Spleen (tissue), 11 donors: ENCODE measurements at regions not wholly inside any gene's neighbourhood (a gene's known extent, or its start where the extent isn't known, plus 50 kb on each side); places are given as distances from the start of the nearest gene placed in this dataset.

ENCODE experiments used
- DNase-seq: peaks from one replicate; pipeline ENCODE4 v3.0.0-alpha.2; 2020
- H3K27ac ChIP-seq, 8 donors: fragments of 200-600 bp; sonication (generic) in 7 of 8; 1 replicate in 4 of 8; 2 replicates in 4 of 8; pipeline versions ENCODE4 v1.5.0 to v1.8.0; 2016 to 2021; ENCODE audit warnings: inconsistent platforms in 4 of 8, mild to moderate bottlenecking in 4 of 8, moderate library complexity in 1 of 8
- H3K27me3 ChIP-seq, 7 donors: fragments of 200-600 bp; sonication (generic) in 6 of 7; replicated peaks in 1 of 7; 1 replicate in 4 of 7; 2 replicates in 3 of 7; pipeline versions ENCODE4 v1.5.0 to v1.8.0; 2016 to 2021; ENCODE audit warnings: inconsistent platforms in 3 of 7, mild to moderate bottlenecking in 1 of 7
- H3K36me3 ChIP-seq, 6 donors: fragments of 200-600 bp; sonication (generic) in 5 of 6; 1 replicate in 4 of 6; 2 replicates in 2 of 6; pipeline versions ENCODE4 v1.5.0 to v1.8.0; 2016 to 2021; ENCODE audit warnings: inconsistent platforms in 2 of 6
- H3K4me1 ChIP-seq, 6 donors: fragments of 200-600 bp; sonication (generic) in 5 of 6; 1 replicate in 3 of 6; 2 replicates in 3 of 6; pipeline versions ENCODE4 v1.5.0 to v1.8.0; 2016 to 2021; ENCODE audit warnings: inconsistent platforms in 3 of 6
- H3K4me3 ChIP-seq, 8 donors: fragments of 200-600 bp; sonication (generic) in 7 of 8; 1 replicate in 4 of 8; 2 replicates in 4 of 8; pipeline versions ENCODE4 v1.5.0 to v1.8.0; 2016 to 2021; ENCODE audit warnings: inconsistent platforms in 4 of 8, mild to moderate bottlenecking in 4 of 8, moderate library complexity in 2 of 8
- H3K9me3 ChIP-seq, 8 donors: fragments of 200-600 bp; sonication (generic) in 7 of 8; 1 replicate in 4 of 8; 2 replicates in 4 of 8; pipeline versions ENCODE4 v1.5.0 to v1.8.0; 2016 to 2021; ENCODE audit warnings: inconsistent platforms in 4 of 8
- POLR2A ChIP-seq, 3 donors: fragments of 450-650 bp; IDR thresholded peaks; one replicate each; pipeline ENCODE4 v1.5.1; 2017; ENCODE audit warnings: antibody characterized with exemption in 3 of 3, mild to moderate bottlenecking in 1 of 3
- POLR2AphosphoS5 ChIP-seq, 3 donors: sonication (generic); formaldehyde crosslinking; IDR thresholded peaks; one replicate each; pipeline ENCODE4 v1.5.1; 2017; ENCODE audit warnings: antibody characterized with exemption in 3 of 3
- WGBS, 5 donors: extraction: QIAGEN DNeasy Blood & Tissue Kit in 3 of 5; methylation state at CpG; one replicate each; pipeline versions ENCODE4 v1.1.5 to v1.1.7; 2013 to 2018; 5-methylcytosine and 5-hydroxymethylcytosine counted together
- intact Hi-C: fragments of 100-400 bp; cut with DNase I; formaldehyde crosslinking; loops from one replicate; pipeline ENCODE4 v1.15.0; 2023; ENCODE audit warnings: low total_unique reads
- TF ChIP-seq, protein P1 (sequence below), 11 experiments: fragments of 200-600 bp in 7 of 11; fragments of 450-650 bp in 4 of 11; sonication (generic) in 4 of 11; IDR thresholded peaks in 8 of 11; conservative IDR thresholded peaks in 3 of 11; 1 replicate in 7 of 11; 2 replicates in 4 of 11; pipeline versions ENCODE4 v1.4.0 to v1.8.0; 2016 to 2021; ENCODE audit warnings: antibody characterized with exemption in 11 of 11, inconsistent platforms in 4 of 11, mild to moderate bottlenecking in 1 of 11
- donor health status: healthy with polysubstance abuse.
- donor health status: DM: no; HTN: no; CAD: no; lungs with moderate emphysema.
- donor health status: DM: no; HTN: no; CAD: no.
- donor health status: Bipolar disorder and iron deficiency.
- donor health status: healthy.
- donor health status: DM: no; HTN: no; CAD: no.
- donor health status: DM: yes; HTN: yes; CAD: no.

DNA sequence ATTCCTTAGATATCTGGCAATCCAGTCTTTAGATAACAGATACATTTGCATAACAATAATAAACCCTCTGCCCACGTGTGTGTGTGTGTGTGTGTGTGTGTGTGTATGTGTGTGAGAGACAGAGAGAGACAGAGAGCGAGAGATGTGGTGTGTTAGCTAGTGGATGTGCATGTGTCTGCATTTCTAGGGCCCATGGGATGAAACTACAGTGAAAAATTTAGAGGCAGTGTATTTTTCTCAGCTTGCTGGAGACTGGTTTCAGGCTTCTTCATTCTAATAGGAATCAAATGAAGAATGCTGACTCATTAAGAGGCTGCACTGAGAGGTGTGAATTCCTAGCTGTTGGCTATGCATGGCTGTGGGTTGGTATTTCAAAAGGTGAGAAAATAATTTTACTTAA lies 303.2 kb downstream of the LMX1A start:
- WGBS, 5 donors: 60 to 71% (median 64%) methylated on average over 2 of the region's 2 CpGs
- no peaks in the 10 kb centered on the region for H3K36me3 ChIP-seq
- TF ChIP-seq POLR2A (IDR thresholded peaks at IDR 0.05) (no peak), POLR2AphosphoS5 (IDR thresholded peaks at IDR 0.05) (no peak)
- TF ChIP-seq, protein P1, sequence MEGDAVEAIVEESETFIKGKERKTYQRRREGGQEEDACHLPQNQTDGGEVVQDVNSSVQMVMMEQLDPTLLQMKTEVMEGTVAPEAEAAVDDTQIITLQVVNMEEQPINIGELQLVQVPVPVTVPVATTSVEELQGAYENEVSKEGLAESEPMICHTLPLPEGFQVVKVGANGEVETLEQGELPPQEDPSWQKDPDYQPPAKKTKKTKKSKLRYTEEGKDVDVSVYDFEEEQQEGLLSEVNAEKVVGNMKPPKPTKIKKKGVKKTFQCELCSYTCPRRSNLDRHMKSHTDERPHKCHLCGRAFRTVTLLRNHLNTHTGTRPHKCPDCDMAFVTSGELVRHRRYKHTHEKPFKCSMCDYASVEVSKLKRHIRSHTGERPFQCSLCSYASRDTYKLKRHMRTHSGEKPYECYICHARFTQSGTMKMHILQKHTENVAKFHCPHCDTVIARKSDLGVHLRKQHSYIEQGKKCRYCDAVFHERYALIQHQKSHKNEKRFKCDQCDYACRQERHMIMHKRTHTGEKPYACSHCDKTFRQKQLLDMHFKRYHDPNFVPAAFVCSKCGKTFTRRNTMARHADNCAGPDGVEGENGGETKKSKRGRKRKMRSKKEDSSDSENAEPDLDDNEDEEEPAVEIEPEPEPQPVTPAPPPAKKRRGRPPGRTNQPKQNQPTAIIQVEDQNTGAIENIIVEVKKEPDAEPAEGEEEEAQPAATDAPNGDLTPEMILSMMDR (IDR thresholded peaks at IDR 0.05 in 8 of 11, conservative IDR thresholded peaks at IDR 0.05 in 3 of 11): no peak
- no peaks in the 10 kb centered on the region for H3K9me3 ChIP-seq
- no peak for DNase-seq
- no peak overlapping the region for H3K4me3 ChIP-seq
- no peaks in the 10 kb centered on the region for H3K4me1 ChIP-seq
- H3K27ac ChIP-seq: no peak overlapping the region
- intact Hi-C loops: no loop called here
- H3K27me3 ChIP-seq: peaks cover 0 to 9% (median 0%) of the 10 kb centered on the region in 7 donors

DNA sequence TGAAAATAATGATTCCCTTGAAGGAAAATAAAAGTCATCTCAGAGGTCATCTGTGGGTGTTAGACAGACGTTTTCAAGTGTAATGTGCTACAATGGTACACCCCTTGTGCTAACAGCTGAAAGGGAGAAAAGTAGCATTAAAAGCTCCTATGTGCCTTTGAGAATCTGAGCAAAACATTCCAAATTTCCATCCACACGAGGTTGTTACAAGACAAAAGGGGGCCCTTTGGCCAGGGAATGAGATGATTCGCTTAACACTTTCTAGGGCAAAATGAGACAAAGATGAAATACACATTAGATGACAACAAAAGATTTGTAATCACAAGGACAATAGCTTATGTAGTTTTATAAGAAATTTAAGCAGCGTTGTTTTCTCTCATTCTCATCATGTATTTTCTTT lies 303.6 kb downstream of the LMX1A start:
- H3K4me1 ChIP-seq: no peaks in the 10 kb centered on the region
- TF ChIP-seq POLR2A (IDR thresholded peaks at IDR 0.05): no peak
- DNase-seq: no peak
- peaks cover 0 to 9% (median 0%) of the 10 kb centered on the region in 7 donors for H3K27me3 ChIP-seq
- H3K9me3 ChIP-seq: no peaks in the 10 kb centered on the region
- H3K4me3 ChIP-seq: no peak overlapping the region
- WGBS, 5 donors: 61 to 72% (median 63%) methylated on average over 4 of the region's 4 CpGs
- no peak overlapping the region for H3K27ac ChIP-seq
- no peaks in the 10 kb centered on the region for H3K36me3 ChIP-seq
- intact Hi-C loops: no loop called here

DNA sequence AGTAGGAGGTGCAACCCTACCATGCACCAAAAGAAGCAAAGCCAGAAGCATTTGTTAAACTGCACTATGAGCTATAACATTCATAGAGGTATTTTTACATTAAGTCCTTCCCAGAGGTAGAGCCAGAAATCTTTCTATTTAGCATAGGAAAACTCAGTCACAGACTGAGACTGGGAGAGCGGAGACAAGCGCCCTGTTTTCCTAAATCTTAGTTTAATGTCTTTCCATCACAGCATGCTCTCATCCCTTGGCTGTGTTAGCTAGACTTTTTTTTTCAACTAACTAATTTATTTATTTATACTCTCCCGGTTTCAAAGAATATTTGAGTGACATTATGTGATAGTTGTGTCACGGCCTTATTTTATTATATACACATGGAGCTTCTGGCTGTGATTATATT lies 304.1 kb downstream of the LMX1A start:
- peaks cover 0 to 9% (median 0%) of the 10 kb centered on the region in 7 donors for H3K27me3 ChIP-seq
- no peak for TF ChIP-seq POLR2A (IDR thresholded peaks at IDR 0.05)
- no peak for TF ChIP-seq POLR2AphosphoS5 (IDR thresholded peaks at IDR 0.05)
- TF ChIP-seq, protein P1 (IDR thresholded peaks at IDR 0.05 in 8 of 11, conservative IDR thresholded peaks at IDR 0.05 in 3 of 11): no peak
- no peaks in the 10 kb centered on the region for H3K36me3 ChIP-seq
- H3K9me3 ChIP-seq: no peaks in the 10 kb centered on the region
- no peaks in the 10 kb centered on the region for H3K4me1 ChIP-seq
- H3K27ac ChIP-seq: no peak overlapping the region
- no peak for DNase-seq
- intact Hi-C loops: no loop called here
- 77 to 83% (median 81%) methylated on average over 4 of the region's 4 CpGs for WGBS, 5 donors
- H3K4me3 ChIP-seq: no peak overlapping the region

DNA sequence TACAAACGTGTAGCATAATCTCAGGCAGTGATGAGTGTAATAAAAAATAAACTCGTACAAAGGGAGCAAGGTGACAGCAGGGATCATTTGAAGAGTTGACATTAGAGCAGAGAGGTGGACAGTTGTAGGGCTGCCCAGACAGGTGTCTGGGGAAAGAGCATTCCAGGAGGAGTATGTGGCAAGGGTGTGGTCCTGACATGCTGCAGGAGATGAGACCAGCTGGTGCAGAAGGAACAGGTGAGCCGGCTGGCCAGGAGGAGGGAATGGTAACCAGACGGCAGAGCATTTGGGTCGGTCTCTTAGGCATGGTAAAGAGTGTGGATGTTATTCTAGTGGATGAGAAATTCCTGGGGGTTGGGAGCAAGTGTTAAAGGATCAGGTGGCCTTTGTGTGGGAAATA lies 306.3 kb downstream of the LMX1A start:
- H3K4me3 ChIP-seq: no peak overlapping the region
- TF ChIP-seq POLR2A (IDR thresholded peaks at IDR 0.05) (no peak), POLR2AphosphoS5 (IDR thresholded peaks at IDR 0.05) (no peak)
- TF ChIP-seq, protein P1 (IDR thresholded peaks at IDR 0.05 in 8 of 11, conservative IDR thresholded peaks at IDR 0.05 in 3 of 11): no peak
- no peak overlapping the region for H3K27ac ChIP-seq
- H3K27me3 ChIP-seq: no peaks in the 10 kb centered on the region
- intact Hi-C loops: no loop called here
- no peaks in the 10 kb centered on the region for H3K4me1 ChIP-seq
- 83 to 93% (median 89%) methylated on average over 5 of the region's 5 CpGs for WGBS, 5 donors
- no peaks in the 10 kb centered on the region for H3K9me3 ChIP-seq
- no peaks in the 10 kb centered on the region for H3K36me3 ChIP-seq
- no peak for DNase-seq

DNA sequence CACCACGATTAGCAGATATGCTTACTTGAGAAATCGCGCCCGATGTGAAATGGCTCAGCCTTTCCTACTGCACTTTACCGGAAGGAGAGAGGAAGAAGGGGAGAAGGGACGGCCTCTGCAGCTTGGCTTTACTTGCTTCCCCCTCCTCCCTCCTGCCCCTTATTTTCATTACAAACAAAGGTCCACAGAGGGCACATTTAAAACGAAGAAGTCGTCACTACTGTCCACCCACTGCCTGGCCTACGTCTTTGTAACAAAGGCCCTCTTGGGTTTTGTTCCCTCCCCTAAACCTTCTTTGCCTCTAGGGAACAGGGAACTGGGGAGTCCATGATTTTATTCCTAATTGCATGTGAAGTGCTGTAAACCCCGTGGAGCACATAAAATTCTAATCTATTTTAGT lies 308.5 kb downstream of the LMX1A start:
- H3K27ac ChIP-seq: no peak overlapping the region
- H3K36me3 ChIP-seq: no peaks in the 10 kb centered on the region
- 17 to 20% (median 19%) methylated on average over 10 of the region's 10 CpGs for WGBS, 5 donors
- DNase-seq: no peak
- intact Hi-C loops: no loop called here
- H3K4me1 ChIP-seq: no peaks in the 10 kb centered on the region
- H3K27me3 ChIP-seq: no peaks in the 10 kb centered on the region
- H3K9me3 ChIP-seq: no peaks in the 10 kb centered on the region
- TF ChIP-seq, protein P1 (IDR thresholded peaks at IDR 0.05 in 8 of 11, conservative IDR thresholded peaks at IDR 0.05 in 3 of 11): no peak
- no peak for TF ChIP-seq POLR2AphosphoS5 (IDR thresholded peaks at IDR 0.05)
- TF ChIP-seq POLR2A (IDR thresholded peaks at IDR 0.05): no peak
- H3K4me3 ChIP-seq: no peak overlapping the region
